ENCODE measurements at regions not wholly inside any gene's neighbourhood (a gene's known extent, or its start where the extent isn't known, plus 50 kb on each side); places are given as distances from the start of the nearest gene placed in this dataset.

DNA sequence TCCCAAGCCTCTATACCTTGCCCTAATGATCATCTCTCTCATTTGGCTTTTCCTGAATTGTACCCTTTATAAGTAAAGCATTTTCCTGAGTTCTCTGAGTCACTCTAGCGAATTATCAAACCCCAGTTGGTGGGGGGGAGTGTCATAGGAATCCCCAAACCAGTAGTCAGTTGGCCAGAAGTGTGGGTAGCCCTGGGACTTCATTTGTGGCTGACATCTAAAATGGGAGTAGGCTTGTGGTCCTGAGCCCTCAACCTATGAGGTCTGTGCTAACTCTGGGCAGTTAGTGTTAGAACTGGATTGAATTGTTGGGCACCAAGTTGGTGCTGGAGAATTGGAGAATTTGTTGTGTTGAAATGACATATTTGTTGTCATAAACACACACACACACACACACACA, 91.3 kb downstream of the BBS10 start:
- no peak overlapping the region for H3K27ac ChIP-seq (ENCODE audit: low read depth, low read length, severe bottlenecking)
- H3K9me3 ChIP-seq (ENCODE audit: control insufficient read depth, low read length), result peaks cover 7% of the 10 kb centered on the region
- 67 to 89% methylated on average over 1 of the region's 1 CpG for WGBS, 2 experiments (ENCODE audit: insufficient coverage in 2 of 2)

DNA sequence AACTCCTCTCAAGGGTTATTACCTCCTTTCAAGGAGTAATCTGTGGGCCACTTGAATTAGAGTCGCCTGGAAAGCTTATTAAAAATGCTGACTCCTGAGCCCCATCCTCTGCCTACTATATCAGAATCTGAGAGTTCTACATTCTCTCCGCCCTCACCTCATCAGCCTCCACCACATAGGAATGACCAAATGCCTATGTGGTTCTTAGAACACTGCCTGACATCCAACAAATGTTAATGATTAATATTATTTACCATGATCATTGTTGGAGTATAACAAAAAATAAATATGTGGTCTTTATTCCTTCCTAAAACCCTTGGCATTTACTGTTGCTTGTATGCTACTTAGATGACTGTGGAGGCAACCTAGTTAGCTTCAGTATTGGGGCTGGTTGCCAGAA, 91.9 kb downstream of the BBS10 start:
- Histone ChIP-seq H3K36me3 (ENCODE audit: control insufficient read depth, insufficient read depth, low read length) (no peaks in the 10 kb centered on the region), H3K9me3 (ENCODE audit: control insufficient read depth, low read length) (peaks cover 1% of the 10 kb centered on the region), H3K27ac (ENCODE audit: low read depth, low read length, severe bottlenecking) (no peak overlapping the region), H3K4me3 (ENCODE audit: extremely low read depth, insufficient read depth, low read length, poor library complexity, severe bottlenecking) (no peak overlapping the region), H3K4me1 (ENCODE audit: control insufficient read depth, insufficient read depth, low read length, poor library complexity, severe bottlenecking) (peaks cover 18% of the 10 kb centered on the region)
- WGBS, 2 experiments (ENCODE audit: insufficient coverage in 2 of 2), result 100% methylated on average over 1 of the region's 2 CpGs; no CpG with 5 or more reads in 1 of the 2 experiments

More for the DNA sequence above, 91.3 kb downstream of the BBS10 start:
- H3K4me3 ChIP-seq (ENCODE audit: extremely low read depth, insufficient read depth, low read length, poor library complexity, severe bottlenecking), result no peak overlapping the region
- H3K4me1 ChIP-seq (ENCODE audit: control insufficient read depth, insufficient read depth, low read length, poor library complexity, severe bottlenecking), result peaks cover 18% of the 10 kb centered on the region
- H3K36me3 ChIP-seq (ENCODE audit: control insufficient read depth, insufficient read depth, low read length), result no peaks in the 10 kb centered on the region

- 90% methylated on average over 1 of the region's 2 CpGs; no CpG with 5 or more reads in 1 of the 2 experiments for WGBS, 2 experiments (ENCODE audit: insufficient coverage in 2 of 2)
- Histone ChIP-seq H3K4me3 (ENCODE audit: extremely low read depth, insufficient read depth, low read length, poor library complexity, severe bottlenecking) (no peak overlapping the region), H3K27ac (ENCODE audit: low read depth, low read length, severe bottlenecking) (no peak overlapping the region), H3K9me3 (ENCODE audit: control insufficient read depth, low read length) (no peaks in the 10 kb centered on the region), H3K4me1 (ENCODE audit: control insufficient read depth, insufficient read depth, low read length, poor library complexity, severe bottlenecking) (peaks cover 17% of the 10 kb centered on the region), H3K36me3 (ENCODE audit: control insufficient read depth, insufficient read depth, low read length) (no peaks in the 10 kb centered on the region)
Measured at GRCh38 chr12:76255692-76256091, 92.5 kb downstream of the BBS10 start.

GRCh38 chr12:76255281-76255680, 92.9 kb downstream of the BBS10 start:
- H3K27ac ChIP-seq (ENCODE audit: low read depth, low read length, severe bottlenecking), result no peak overlapping the region
- 70 to 88% methylated on average over 2 of the region's 3 CpGs for WGBS, 2 experiments (ENCODE audit: insufficient coverage in 2 of 2)

DNA sequence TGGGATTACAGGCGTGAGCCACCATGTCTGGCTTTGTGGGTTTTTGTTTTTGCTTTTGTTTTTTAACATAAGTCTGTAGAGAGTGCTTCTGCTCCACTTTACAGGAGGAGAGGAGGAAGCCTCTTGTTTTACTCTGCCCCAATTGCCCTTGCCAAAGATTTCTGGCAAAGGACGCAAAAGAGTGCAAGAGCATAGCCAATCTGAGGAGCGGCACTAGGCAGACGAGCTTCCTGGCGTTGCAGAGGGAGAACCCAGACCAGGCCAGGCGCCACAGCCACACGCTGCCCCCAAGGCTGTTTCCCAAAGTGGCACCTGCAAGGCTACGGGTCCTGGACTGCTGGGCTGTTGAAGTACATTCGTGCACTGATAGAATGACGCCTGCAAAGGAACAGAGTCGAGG, 96.2 kb downstream of the BBS10 start:
- H3K4me1 ChIP-seq (ENCODE audit: control insufficient read depth, insufficient read depth, low read length, poor library complexity, severe bottlenecking), result peaks cover 4% of the 10 kb centered on the region
- H3K27ac ChIP-seq (ENCODE audit: low read depth, low read length, severe bottlenecking), result no peak overlapping the region
- H3K4me3 ChIP-seq (ENCODE audit: extremely low read depth, insufficient read depth, low read length, poor library complexity, severe bottlenecking), result no peak overlapping the region
- 86 to 93% methylated on average over 7 to 11 of the region's 11 CpGs for WGBS, 2 experiments (ENCODE audit: insufficient coverage in 2 of 2)
- no peaks in the 10 kb centered on the region for H3K36me3 ChIP-seq (ENCODE audit: control insufficient read depth, insufficient read depth, low read length)
- H3K9me3 ChIP-seq (ENCODE audit: control insufficient read depth, low read length), result no peaks in the 10 kb centered on the region

More at GRCh38 chr12:76255281-76255680, 92.9 kb downstream of the BBS10 start:
- Histone ChIP-seq H3K9me3 (ENCODE audit: control insufficient read depth, low read length) (no peaks in the 10 kb centered on the region), H3K4me3 (ENCODE audit: extremely low read depth, insufficient read depth, low read length, poor library complexity, severe bottlenecking) (no peak overlapping the region), H3K4me1 (ENCODE audit: control insufficient read depth, insufficient read depth, low read length, poor library complexity, severe bottlenecking) (peaks cover 16% of the 10 kb centered on the region), H3K36me3 (ENCODE audit: control insufficient read depth, insufficient read depth, low read length) (no peaks in the 10 kb centered on the region)

- H3K4me3 ChIP-seq (ENCODE audit: extremely low read depth, insufficient read depth, low read length, poor library complexity, severe bottlenecking), result no peak overlapping the region
- no CpG with 5 or more reads among the region's 3 CpGs for WGBS, 2 experiments (ENCODE audit: insufficient coverage in 2 of 2)
- peaks cover 4% of the 10 kb centered on the region for H3K4me1 ChIP-seq (ENCODE audit: control insufficient read depth, insufficient read depth, low read length, poor library complexity, severe bottlenecking)
- no peaks in the 10 kb centered on the region for H3K36me3 ChIP-seq (ENCODE audit: control insufficient read depth, insufficient read depth, low read length)
- H3K27ac ChIP-seq (ENCODE audit: low read depth, low read length, severe bottlenecking), result no peak overlapping the region
- no peaks in the 10 kb centered on the region for H3K9me3 ChIP-seq (ENCODE audit: control insufficient read depth, low read length)
Measured at GRCh38 chr12:76250256-76250655, 98.0 kb downstream of the BBS10 start.

DNA sequence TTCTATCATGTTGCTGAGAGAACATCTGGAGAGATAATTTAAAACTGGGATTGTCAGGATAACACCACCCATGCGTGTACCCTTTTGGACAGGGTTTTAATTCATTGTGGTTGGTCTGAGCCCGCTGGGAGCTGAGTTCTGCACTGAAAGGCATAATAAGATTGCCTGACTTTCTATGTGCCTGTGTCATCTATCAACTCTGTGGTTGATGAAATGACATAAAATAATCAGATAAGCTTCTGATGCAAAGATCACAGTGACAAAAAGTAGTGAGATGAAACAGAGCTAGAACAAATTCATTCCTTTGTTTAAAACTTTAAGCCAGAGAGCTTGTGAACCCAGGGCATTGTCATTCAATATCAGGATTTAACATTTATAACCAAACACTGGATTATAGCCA, 98.7 kb downstream of the BBS10 start:
- 50 to 86% methylated on average over 1 of the region's 2 CpGs for WGBS, 2 experiments (ENCODE audit: insufficient coverage in 2 of 2)
- Histone ChIP-seq H3K4me1 (ENCODE audit: control insufficient read depth, insufficient read depth, low read length, poor library complexity, severe bottlenecking) (peaks cover 4% of the 10 kb centered on the region), H3K27ac (ENCODE audit: low read depth, low read length, severe bottlenecking) (no peak overlapping the region), H3K36me3 (ENCODE audit: control insufficient read depth, insufficient read depth, low read length) (no peaks in the 10 kb centered on the region), H3K4me3 (ENCODE audit: extremely low read depth, insufficient read depth, low read length, poor library complexity, severe bottlenecking) (no peak overlapping the region), H3K9me3 (ENCODE audit: control insufficient read depth, low read length) (no peaks in the 10 kb centered on the region)

DNA sequence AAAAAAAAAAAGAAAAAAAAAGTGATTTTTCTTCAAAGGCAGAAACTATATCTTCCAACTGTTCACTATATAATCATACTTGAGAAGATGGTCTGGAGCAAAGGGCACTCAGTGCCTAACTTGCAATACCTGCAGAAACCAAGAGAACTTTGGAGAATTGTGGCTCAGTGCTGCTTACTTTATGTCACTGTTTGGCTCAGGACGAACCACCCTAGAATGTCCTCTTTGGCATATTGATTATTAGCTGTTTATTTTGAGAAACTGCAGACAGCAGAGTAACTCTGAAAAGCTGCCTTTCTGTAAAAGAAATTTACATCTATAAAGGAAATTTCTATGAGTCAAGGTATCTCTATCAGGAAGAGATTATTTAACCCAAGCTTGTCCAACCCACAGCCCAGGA, 100.2 kb downstream of the BBS10 start:
- WGBS, 2 experiments (ENCODE audit: insufficient coverage in 2 of 2), result 100% methylated on average over 1 of the region's 1 CpG; no CpG with 5 or more reads in 1 of the 2 experiments
- Histone ChIP-seq H3K4me1 (ENCODE audit: control insufficient read depth, insufficient read depth, low read length, poor library complexity, severe bottlenecking) (peaks cover 4% of the 10 kb centered on the region), H3K4me3 (ENCODE audit: extremely low read depth, insufficient read depth, low read length, poor library complexity, severe bottlenecking) (no peak overlapping the region), H3K27ac (ENCODE audit: low read depth, low read length, severe bottlenecking) (no peak overlapping the region), H3K36me3 (ENCODE audit: control insufficient read depth, insufficient read depth, low read length) (no peaks in the 10 kb centered on the region), H3K9me3 (ENCODE audit: control insufficient read depth, low read length) (no peaks in the 10 kb centered on the region)

GRCh38 chr12:76247026-76247646, 101.1 kb downstream of the BBS10 start:
- Histone ChIP-seq H3K9me3 (ENCODE audit: control insufficient read depth, low read length) (no peaks in the 10 kb centered on the region), H3K27ac (ENCODE audit: low read depth, low read length, severe bottlenecking) (no peak overlapping the region), H3K36me3 (ENCODE audit: control insufficient read depth, insufficient read depth, low read length) (no peaks in the 10 kb centered on the region), H3K4me1 (ENCODE audit: control insufficient read depth, insufficient read depth, low read length, poor library complexity, severe bottlenecking) (peaks cover 4% of the 10 kb centered on the region), H3K4me3 (ENCODE audit: extremely low read depth, insufficient read depth, low read length, poor library complexity, severe bottlenecking) (no peak overlapping the region)
- WGBS, 2 experiments (ENCODE audit: insufficient coverage in 2 of 2), result 56% methylated on average over 2 of the region's 4 CpGs; no CpG with 5 or more reads in 1 of the 2 experiments

DNA sequence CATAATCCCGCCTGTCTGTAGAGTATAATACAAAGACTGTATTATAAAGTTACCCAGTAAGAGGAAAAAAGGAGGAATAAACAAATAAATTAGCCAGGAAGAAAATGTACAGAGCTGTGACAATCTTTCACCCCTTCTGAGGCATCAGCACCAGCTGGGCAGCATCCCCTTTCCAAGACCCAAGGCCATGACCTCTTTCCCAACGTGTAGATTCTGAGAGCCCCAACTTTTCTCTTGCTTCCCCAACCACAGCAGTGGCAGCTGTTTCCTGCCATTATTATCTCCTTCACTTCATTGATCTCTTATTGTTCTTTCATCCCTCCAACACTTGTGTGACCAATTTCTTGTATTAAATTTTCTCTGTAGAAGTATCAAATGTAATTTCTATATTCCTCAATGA, 101.6 kb downstream of the BBS10 start:
- 88% methylated on average over 1 of the region's 2 CpGs; no CpG with 5 or more reads in 1 of the 2 experiments for WGBS, 2 experiments (ENCODE audit: insufficient coverage in 2 of 2)
- no peaks in the 10 kb centered on the region for H3K9me3 ChIP-seq (ENCODE audit: control insufficient read depth, low read length)

GRCh38 chr12:76244300-76244699, 103.9 kb downstream of the BBS10 start:
- Histone ChIP-seq H3K36me3 (ENCODE audit: control insufficient read depth, insufficient read depth, low read length) (no peaks in the 10 kb centered on the region), H3K4me3 (ENCODE audit: extremely low read depth, insufficient read depth, low read length, poor library complexity, severe bottlenecking) (no peak overlapping the region), H3K27ac (ENCODE audit: low read depth, low read length, severe bottlenecking) (no peak overlapping the region), H3K9me3 (ENCODE audit: control insufficient read depth, low read length) (peaks cover 6% of the 10 kb centered on the region), H3K4me1 (ENCODE audit: control insufficient read depth, insufficient read depth, low read length, poor library complexity, severe bottlenecking) (no peaks in the 10 kb centered on the region)
- WGBS, 2 experiments (ENCODE audit: insufficient coverage in 2 of 2), result no CpG with 5 or more reads among the region's 3 CpGs

More for the DNA sequence above, 101.6 kb downstream of the BBS10 start:
- no peak overlapping the region for H3K27ac ChIP-seq (ENCODE audit: low read depth, low read length, severe bottlenecking)
- H3K36me3 ChIP-seq (ENCODE audit: control insufficient read depth, insufficient read depth, low read length), result no peaks in the 10 kb centered on the region
- peaks cover 4% of the 10 kb centered on the region for H3K4me1 ChIP-seq (ENCODE audit: control insufficient read depth, insufficient read depth, low read length, poor library complexity, severe bottlenecking)
- H3K4me3 ChIP-seq (ENCODE audit: extremely low read depth, insufficient read depth, low read length, poor library complexity, severe bottlenecking), result no peak overlapping the region
